SK-N-SH (cell line): ENCODE measurements at regions not wholly inside any gene's neighbourhood (a gene's known extent, or its start where the extent isn't known, plus 50 kb on each side); places are given as distances from the start of the nearest gene placed in this dataset.

Source experiments
- CTCF ChIA-PET: fragments of 300-600, 350-600 bp; formaldehyde crosslinking; extraction: SDS; loops from one replicate; lab custom pipeline; 2021; lab: Yijun Ruan, JAX
- POLR2A ChIA-PET: fragments of 350-600 bp; sonication (Branson Sonifier 250); formaldehyde crosslinking; extraction: SDS; loops from one replicate; lab custom pipeline; 2020; ENCODE audit warnings: antibody characterized with exemption, inconsistent platforms; lab: Yijun Ruan, JAX
- DNase-seq: peaks from one replicate; pipeline ENCODE4 v3.0.0; 2012
- H2AFZ ChIP-seq: fragments of 200-600 bp; sonication (generic); 2 replicates; pipeline ENCODE4 v1.8.1; 2016; ENCODE audit warnings: antibody characterized with exemption, mild to moderate bottlenecking, low read depth
- H3F3A ChIP-seq: fragments of 200-600 bp; sonication (generic); replicated peaks from 2 replicates; pipeline ENCODE3; 2016; ENCODE audit warnings: antibody characterized with exemption, mild to moderate bottlenecking; ENCODE audit not compliant: insufficient read depth
- H3K27ac ChIP-seq, 2 experiments: fragments of 200-500 bp in 1 of 2; fragments of 200-600 bp in 1 of 2; sonication (Bioruptor generic) in 1 of 2; sonication (generic), shearing (Covaris generic) in 1 of 2; 2 replicates each; pipeline versions ENCODE4 v1.5.1 to v1.6.1; 2014 to 2016; ENCODE audit warnings: low read depth in 2 of 2, inconsistent platforms in 1 of 2, low read length in 1 of 2, mild to moderate bottlenecking in 1 of 2, mixed read lengths in 1 of 2
- H3K27me3 ChIP-seq: fragments of 200-600 bp; sonication (generic), shearing (Covaris generic); 2 replicates; pipeline ENCODE4 v1.6.1; 2016; ENCODE audit warnings: mixed run types; ENCODE audit not compliant: insufficient read depth
- H3K36me3 ChIP-seq, 2 experiments: fragments of 200-500 bp in 1 of 2; fragments of 200-600 bp in 1 of 2; sonication (Bioruptor generic) in 1 of 2; sonication (generic) in 1 of 2; replicated peaks in 1 of 2; 2 replicates each; pipeline versions ENCODE3 to v1.5.1; 2014 to 2016; ENCODE audit warnings: low read length in 1 of 2, mild to moderate bottlenecking in 1 of 2; ENCODE audit not compliant: insufficient read depth in 2 of 2, control insufficient read depth in 1 of 2
- H3K4me1 ChIP-seq, 2 experiments: fragments of 200-500 bp in 1 of 2; fragments of 200-600 bp in 1 of 2; sonication (Bioruptor generic) in 1 of 2; sonication (generic), shearing (Covaris generic) in 1 of 2; 2 replicates each; pipeline versions ENCODE4 v1.5.1 to v1.6.1; 2014 to 2016; ENCODE audit warnings: low read depth in 1 of 2, low read length in 1 of 2, mixed run types in 1 of 2; ENCODE audit not compliant: insufficient read depth in 2 of 2, control insufficient read depth in 1 of 2
- H3K4me2 ChIP-seq: fragments of 200-600 bp; sonication (generic), shearing (Covaris generic); 2 replicates; pipeline ENCODE4 v1.6.1; 2017; ENCODE audit warnings: mixed run types
- H3K4me3 ChIP-seq, 2 experiments: fragments of 200-500 bp in 1 of 2; fragments of 200-600 bp in 1 of 2; sonication (Bioruptor generic) in 1 of 2; sonication (generic), shearing (Covaris generic) in 1 of 2; 2 replicates each; pipeline versions ENCODE4 v1.5.1 to v1.8.1; 2014 to 2016; ENCODE audit warnings: low read depth in 2 of 2, inconsistent platforms in 1 of 2, low read length in 1 of 2, mild to moderate bottlenecking in 1 of 2, mixed read lengths in 1 of 2, moderate library complexity in 1 of 2
- H3K79me2 ChIP-seq: fragments of 200-600 bp; sonication (generic); 2 replicates; pipeline ENCODE4 v1.8.1; 2017; ENCODE audit warnings: mild to moderate bottlenecking; ENCODE audit not compliant: insufficient read depth
- H3K9ac ChIP-seq: fragments of 200-600 bp; sonication (generic); 2 replicates; pipeline ENCODE4 v1.6.1; 2017; ENCODE audit warnings: mixed run types
- H3K9me2 ChIP-seq: fragments of 200-600 bp; sonication (generic); 2 replicates; pipeline ENCODE4 v1.6.1; 2017; ENCODE audit warnings: mixed run types
- H3K9me3 ChIP-seq: fragments of 200-600 bp; sonication (generic); 2 replicates; pipeline ENCODE4 v1.6.1; 2017; ENCODE audit warnings: mixed run types, mild to moderate bottlenecking, moderate library complexity
- H4K20me1 ChIP-seq: fragments of 200-600 bp; sonication (generic); 2 replicates; pipeline ENCODE4 v1.6.1; 2017; ENCODE audit warnings: mild to moderate bottlenecking, mixed run types; ENCODE audit not compliant: insufficient read depth
- ELF1 ChIP-seq: IDR thresholded peaks from 2 replicates; pipeline ENCODE4 v1.4.0; 2012
- FOSL2 ChIP-seq: IDR thresholded peaks from 2 replicates; pipeline ENCODE4 v1.4.0; 2012; ENCODE audit warnings: low read depth, mild to moderate bottlenecking, moderate library complexity, borderline replicate concordance
- GATA2 ChIP-seq: sonication (generic); formaldehyde crosslinking; IDR thresholded peaks from 2 replicates; pipeline ENCODE4 v1.5.0; 2020; ENCODE audit warnings: mild to moderate bottlenecking, missing genetic modification reagents
- JUND ChIP-seq: IDR thresholded peaks from 2 replicates; pipeline ENCODE4 v1.4.0; 2012
- NFIC ChIP-seq: IDR thresholded peaks from 2 replicates; pipeline ENCODE4 v1.4.0; 2012; ENCODE audit warnings: borderline replicate concordance
- SMC3 ChIP-seq: IDR thresholded peaks from 2 replicates; pipeline ENCODE4 v1.6.1; 2012; ENCODE audit warnings: low read depth, low read length, improper control_type of control experiment
- TAF1 ChIP-seq: IDR thresholded peaks from 2 replicates; pipeline ENCODE4 v1.6.1; 2012; ENCODE audit warnings: low read depth, mild to moderate bottlenecking, low read length, moderate library complexity, borderline replicate concordance
- USF1 ChIP-seq: IDR thresholded peaks from 2 replicates; pipeline ENCODE4 v1.4.0; 2012; ENCODE audit warnings: low read depth, borderline replicate concordance
- USF2 ChIP-seq: fragments of 150-350 bp; IDR thresholded peaks from 2 replicates; pipeline ENCODE4 v1.6.1; 2017; ENCODE audit warnings: antibody characterized with exemption, low read length, low read depth, borderline replicate concordance
- YY1 ChIP-seq: IDR thresholded peaks from 2 replicates; pipeline ENCODE4 v1.4.0; 2012; ENCODE audit warnings: low read depth, mild to moderate bottlenecking
- ZBTB33 ChIP-seq: IDR thresholded peaks from 2 replicates; pipeline ENCODE4 v1.4.0; 2012; ENCODE audit warnings: low read depth, borderline replicate concordance
- WGBS: methylation state at CpG from one replicate; pipeline ENCODE4 v1.1.6; 2017; ENCODE audit warnings: low lambda C conversion rate; 5-methylcytosine and 5-hydroxymethylcytosine counted together
- TF ChIP-seq, protein P1 (sequence below): IDR thresholded peaks from 2 replicates; pipeline ENCODE4; 2012
- TF ChIP-seq, protein P2 (sequence below): fragments of 150-350 bp; IDR thresholded peaks from 2 replicates; pipeline ENCODE4 v1.6.1; 2016; ENCODE audit warnings: mild to moderate bottlenecking, low read depth, low read length

GRCh38 chr10:53239873-53240272 lies 467.3 kb upstream of the MBL2 start:
- Histone ChIP-seq H2AFZ (no peak overlapping the region), H3K27me3 (no peaks in the 10 kb centered on the region), H3F3A (no peaks in the 10 kb centered on the region), H3K79me2 (no peaks in the 10 kb centered on the region), H3K9ac (no peak overlapping the region), H3K4me1 (no peaks in the 10 kb centered on the region), H3K9me2 (no peaks in the 10 kb centered on the region), H3K9me3 (no peaks in the 10 kb centered on the region), H3K4me2 (no peak overlapping the region), H4K20me1 (no peaks in the 10 kb centered on the region), H3K27ac (no peak overlapping the region), H3K36me3 (no peaks in the 10 kb centered on the region), H3K4me3 (no peak overlapping the region)
- no peak for TF ChIP-seq USF2
- no peak for TF ChIP-seq USF1
- no peak for TF ChIP-seq SMC3
- no peak for TF ChIP-seq JUND
- TF ChIP-seq, protein P1, sequence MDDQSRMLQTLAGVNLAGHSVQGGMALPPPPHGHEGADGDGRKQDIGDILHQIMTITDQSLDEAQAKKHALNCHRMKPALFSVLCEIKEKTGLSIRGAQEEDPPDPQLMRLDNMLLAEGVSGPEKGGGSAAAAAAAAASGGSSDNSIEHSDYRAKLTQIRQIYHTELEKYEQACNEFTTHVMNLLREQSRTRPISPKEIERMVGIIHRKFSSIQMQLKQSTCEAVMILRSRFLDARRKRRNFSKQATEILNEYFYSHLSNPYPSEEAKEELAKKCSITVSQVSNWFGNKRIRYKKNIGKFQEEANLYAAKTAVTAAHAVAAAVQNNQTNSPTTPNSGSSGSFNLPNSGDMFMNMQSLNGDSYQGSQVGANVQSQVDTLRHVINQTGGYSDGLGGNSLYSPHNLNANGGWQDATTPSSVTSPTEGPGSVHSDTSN: no peak
- TF ChIP-seq, protein P2, sequence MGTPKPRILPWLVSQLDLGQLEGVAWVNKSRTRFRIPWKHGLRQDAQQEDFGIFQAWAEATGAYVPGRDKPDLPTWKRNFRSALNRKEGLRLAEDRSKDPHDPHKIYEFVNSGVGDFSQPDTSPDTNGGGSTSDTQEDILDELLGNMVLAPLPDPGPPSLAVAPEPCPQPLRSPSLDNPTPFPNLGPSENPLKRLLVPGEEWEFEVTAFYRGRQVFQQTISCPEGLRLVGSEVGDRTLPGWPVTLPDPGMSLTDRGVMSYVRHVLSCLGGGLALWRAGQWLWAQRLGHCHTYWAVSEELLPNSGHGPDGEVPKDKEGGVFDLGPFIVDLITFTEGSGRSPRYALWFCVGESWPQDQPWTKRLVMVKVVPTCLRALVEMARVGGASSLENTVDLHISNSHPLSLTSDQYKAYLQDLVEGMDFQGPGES: no peak
- no peak for TF ChIP-seq TAF1
- no peak for TF ChIP-seq NFIC
- TF ChIP-seq ZBTB33: no peak
- TF ChIP-seq ELF1: no peak
- TF ChIP-seq FOSL2: no peak
- no peak for TF ChIP-seq GATA2
- TF ChIP-seq YY1: no peak
- CTCF ChIA-PET: interaction anchor here (1.5 kb wide), 1 partner anchor 30 kb away, joined by 8 read pairs; no protein-coding TSS in a partner anchor
- 30% methylated on average over 4 of the region's 4 CpGs for WGBS
- POLR2A ChIA-PET: no interaction called here
- no peak for DNase-seq
